Ectodermal cell (in vitro differentiated cells): ENCODE measurements at regions not wholly inside any gene's neighbourhood (a gene's known extent, or its start where the extent isn't known, plus 50 kb on each side); places are given as distances from the start of the nearest gene placed in this dataset.

ENCODE experiments used
- H3K27ac ChIP-seq: 2 replicates; pipeline ENCODE4 v1.7.0; 2013; ENCODE audit warnings: mild to moderate bottlenecking, low read depth, low read length; ENCODE audit not compliant: insufficient read depth, poor library complexity, severe bottlenecking
- H3K27me3 ChIP-seq: 2 replicates; pipeline ENCODE4 v1.7.0; 2013; ENCODE audit warnings: mild to moderate bottlenecking, low read length; ENCODE audit not compliant: insufficient read depth, control insufficient read depth, poor library complexity, severe bottlenecking
- H3K36me3 ChIP-seq: one replicate; pipeline ENCODE4 v1.7.0; 2013; ENCODE audit warnings: low read length; ENCODE audit not compliant: control insufficient read depth, insufficient read depth
- H3K4me1 ChIP-seq: one replicate; pipeline ENCODE4 v1.7.0; 2013; ENCODE audit warnings: low read length; ENCODE audit not compliant: control insufficient read depth, insufficient read depth
- H3K4me3 ChIP-seq: 2 replicates; pipeline ENCODE4 v1.7.0; 2013; ENCODE audit warnings: low read depth, low read length, control low read depth; ENCODE audit not compliant: insufficient read depth
- H3K9me3 ChIP-seq: 2 replicates; pipeline ENCODE4 v1.7.0; 2013; ENCODE audit warnings: mild to moderate bottlenecking, low read length, moderate library complexity; ENCODE audit not compliant: control insufficient read depth
- WGBS, 2 experiments: methylation state at CpG; one replicate each; pipeline ENCODE4 v1.1.7; 2013; ENCODE audit warnings: missing lambda C conversion rate in 2 of 2; 5-methylcytosine and 5-hydroxymethylcytosine counted together

DNA sequence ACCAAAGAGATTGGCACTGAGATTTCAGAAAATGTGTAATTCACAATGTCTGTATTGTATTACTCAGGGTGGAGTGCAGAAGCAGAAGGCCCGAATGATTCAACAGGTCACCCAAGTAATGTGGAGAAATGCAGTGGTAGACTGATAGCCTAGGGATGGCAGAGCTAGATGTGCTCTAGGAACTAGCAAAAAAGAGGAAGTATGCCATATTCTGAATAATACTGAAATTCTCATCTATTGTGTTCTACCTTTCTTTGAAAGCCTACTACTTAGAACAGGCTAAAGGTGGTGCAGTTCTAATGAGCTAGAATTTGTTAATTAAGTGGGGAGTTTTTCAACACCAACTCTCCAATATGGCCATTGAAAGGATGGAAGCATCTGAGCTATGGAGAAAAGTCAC is 1449.8 kb upstream of the MIR17HG start:
- H3K4me1 ChIP-seq: no peaks in the 10 kb centered on the region
- H3K4me3 ChIP-seq: no peak overlapping the region
- WGBS, 2 experiments: 86 to 93% methylated on average over 1 of the region's 1 CpG

DNA sequence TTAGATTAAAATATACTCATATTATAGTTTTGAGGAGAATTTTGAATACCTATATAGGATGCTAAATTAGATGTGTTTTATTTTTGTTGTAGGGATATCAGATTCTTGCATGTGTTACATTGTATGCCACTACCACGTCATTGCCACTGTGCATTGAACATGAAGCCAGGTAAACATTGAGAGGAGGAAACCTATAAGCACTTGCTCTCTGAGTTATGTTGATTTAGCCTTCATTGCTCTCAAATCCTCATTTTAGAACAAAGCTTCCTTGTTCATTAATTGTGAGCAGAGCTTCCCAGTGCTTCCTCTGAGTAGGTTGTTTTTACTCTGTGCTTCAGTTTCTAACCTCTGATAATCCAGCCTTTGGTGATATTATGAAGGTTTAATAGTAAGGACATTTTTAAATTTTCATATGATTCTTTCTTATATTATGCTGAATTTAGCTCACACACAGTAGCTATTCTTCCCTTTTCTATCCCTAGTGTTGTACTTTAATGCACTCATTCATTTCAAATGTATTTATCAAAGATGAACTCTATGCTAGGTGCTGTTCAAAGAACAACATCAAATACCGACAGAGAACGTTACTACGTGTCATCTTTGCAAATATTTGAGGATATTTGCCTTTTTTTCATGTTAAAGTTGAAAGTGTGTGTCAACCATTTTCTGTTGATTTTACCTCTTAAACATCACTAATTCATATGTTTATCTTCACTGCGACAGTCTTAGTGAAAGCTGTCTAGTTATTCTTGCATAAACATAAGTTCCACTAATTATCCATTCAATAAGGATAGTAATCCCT is 1448.0 kb upstream of the MIR17HG start:
- Histone ChIP-seq H3K4me3 (no peak overlapping the region), H3K4me1 (no peaks in the 10 kb centered on the region), H3K27me3 (no peaks in the 10 kb centered on the region), H3K9me3 (no peaks in the 10 kb centered on the region), H3K36me3 (no peaks in the 10 kb centered on the region), H3K27ac (no peak overlapping the region)
- 91 to 92% methylated on average over 5 of the region's 5 CpGs for WGBS, 2 experiments

More for the DNA sequence above, 1449.8 kb upstream of the MIR17HG start:
- no peaks in the 10 kb centered on the region for H3K27me3 ChIP-seq
- H3K36me3 ChIP-seq: no peaks in the 10 kb centered on the region
- no peak overlapping the region for H3K27ac ChIP-seq
- H3K9me3 ChIP-seq: no peaks in the 10 kb centered on the region

DNA sequence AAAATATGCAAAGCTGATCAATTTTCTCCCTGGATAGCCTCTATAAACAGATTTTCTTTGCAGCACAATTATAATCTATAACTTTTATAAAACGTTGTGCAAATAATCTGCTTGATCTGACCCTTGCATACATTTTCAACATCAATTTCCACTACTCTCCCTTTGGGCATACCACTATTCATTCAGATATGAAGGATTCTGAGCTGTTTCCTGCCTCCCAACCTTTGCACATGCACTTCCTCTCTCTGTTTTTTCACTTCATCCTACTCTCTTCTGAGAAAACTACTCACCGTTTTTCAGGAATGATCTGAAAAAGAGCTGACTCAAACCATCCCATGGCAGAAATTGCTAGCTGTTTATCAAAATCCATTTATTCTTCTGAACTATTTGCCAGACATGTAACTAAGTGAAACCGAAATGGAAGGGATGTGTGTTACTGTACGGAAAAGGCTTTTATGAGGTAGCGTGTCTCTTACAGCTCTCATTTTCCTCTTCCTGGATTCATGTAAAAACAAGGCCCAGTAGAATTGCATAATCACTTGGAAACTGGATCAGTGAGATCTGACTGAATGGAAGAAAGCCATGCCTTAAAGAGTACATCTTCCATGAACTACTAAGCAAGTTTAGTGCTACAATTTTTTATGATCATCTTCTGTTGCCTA is 1447.3 kb upstream of the MIR17HG start:
- no peaks in the 10 kb centered on the region for H3K36me3 ChIP-seq
- WGBS, 2 experiments: 97 to 99% methylated on average over 5 of the region's 5 CpGs

DNA sequence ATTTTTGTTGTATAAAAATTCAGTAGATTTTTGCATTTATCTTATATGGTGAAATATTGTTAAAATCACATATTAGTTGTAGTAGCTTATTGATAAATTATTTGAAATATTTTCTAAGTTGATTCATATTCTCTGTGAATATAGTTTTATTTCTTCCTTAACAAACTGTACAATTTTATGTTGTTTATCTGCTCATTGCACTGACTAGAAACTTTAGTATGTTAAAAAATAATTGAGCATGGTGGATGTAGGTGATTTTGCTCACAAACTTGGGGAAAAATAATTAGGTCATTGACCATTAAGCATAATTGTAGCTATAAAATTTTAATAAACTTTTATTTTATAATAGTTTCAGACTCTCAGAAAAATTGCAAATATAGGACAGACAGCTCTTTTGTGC is 1445.3 kb upstream of the MIR17HG start:
- H3K4me3 ChIP-seq: no peak overlapping the region
- H3K27me3 ChIP-seq: no peaks in the 10 kb centered on the region
- H3K4me1 ChIP-seq: no peaks in the 10 kb centered on the region
- no peak overlapping the region for H3K27ac ChIP-seq
- H3K9me3 ChIP-seq: no peaks in the 10 kb centered on the region
- no peaks in the 10 kb centered on the region for H3K36me3 ChIP-seq

More for the DNA sequence above, 1447.3 kb upstream of the MIR17HG start:
- H3K4me3 ChIP-seq: no peak overlapping the region
- H3K4me1 ChIP-seq: no peaks in the 10 kb centered on the region
- H3K9me3 ChIP-seq: no peaks in the 10 kb centered on the region
- H3K27ac ChIP-seq: no peak overlapping the region
- H3K27me3 ChIP-seq: no peaks in the 10 kb centered on the region

DNA sequence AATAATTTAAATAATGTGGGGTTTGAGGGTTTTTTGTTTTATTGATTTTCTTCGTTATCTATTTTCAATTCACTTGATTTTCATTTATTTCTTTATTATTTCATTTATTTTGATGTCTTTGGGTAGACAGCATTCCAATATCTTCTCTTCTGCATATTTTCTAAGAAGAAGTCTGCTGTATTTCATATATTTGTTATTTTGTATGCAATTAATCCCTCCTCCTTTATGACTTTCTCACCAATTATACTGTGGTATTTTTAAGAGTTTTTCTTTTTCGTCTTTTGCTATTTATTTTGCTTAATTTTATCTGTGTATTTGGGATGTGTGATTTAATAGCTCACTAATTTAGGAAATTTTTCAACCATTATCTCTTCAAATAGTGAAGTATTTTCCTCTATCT is 1444.4 kb upstream of the MIR17HG start:
- H3K27me3 ChIP-seq: no peaks in the 10 kb centered on the region
- H3K4me1 ChIP-seq: no peaks in the 10 kb centered on the region
- H3K4me3 ChIP-seq: no peak overlapping the region
- WGBS, 2 experiments: no CpG with 5 or more reads among the region's 2 CpGs
- no peaks in the 10 kb centered on the region for H3K9me3 ChIP-seq
- no peak overlapping the region for H3K27ac ChIP-seq
- no peaks in the 10 kb centered on the region for H3K36me3 ChIP-seq

DNA sequence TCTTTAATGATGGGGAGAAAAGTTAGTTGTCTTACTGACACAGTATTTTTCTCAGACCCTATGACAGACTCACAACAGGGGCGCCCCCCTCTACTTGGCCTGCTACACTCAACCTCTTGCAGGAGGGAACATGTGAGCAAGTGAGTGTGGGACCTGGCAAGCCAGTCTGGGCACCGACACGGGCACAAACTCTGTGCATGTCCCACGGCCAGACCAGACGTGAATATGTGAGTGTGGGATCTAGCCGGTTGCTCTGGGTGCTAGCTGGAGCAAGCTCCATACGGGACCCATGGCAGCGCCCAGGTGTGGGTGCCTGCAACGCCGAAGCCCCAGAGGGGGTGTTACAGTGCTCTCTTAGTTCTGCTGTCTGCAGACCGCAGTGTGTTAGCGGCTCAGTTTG is 1437.3 kb upstream of the MIR17HG start:
- Histone ChIP-seq H3K9me3 (no peaks in the 10 kb centered on the region), H3K27me3 (no peaks in the 10 kb centered on the region), H3K36me3 (no peaks in the 10 kb centered on the region), H3K4me1 (no peaks in the 10 kb centered on the region), H3K27ac (no peak overlapping the region), H3K4me3 (no peak overlapping the region)
- 88% methylated on average over 12 of the region's 12 CpGs for WGBS, 2 experiments

DNA sequence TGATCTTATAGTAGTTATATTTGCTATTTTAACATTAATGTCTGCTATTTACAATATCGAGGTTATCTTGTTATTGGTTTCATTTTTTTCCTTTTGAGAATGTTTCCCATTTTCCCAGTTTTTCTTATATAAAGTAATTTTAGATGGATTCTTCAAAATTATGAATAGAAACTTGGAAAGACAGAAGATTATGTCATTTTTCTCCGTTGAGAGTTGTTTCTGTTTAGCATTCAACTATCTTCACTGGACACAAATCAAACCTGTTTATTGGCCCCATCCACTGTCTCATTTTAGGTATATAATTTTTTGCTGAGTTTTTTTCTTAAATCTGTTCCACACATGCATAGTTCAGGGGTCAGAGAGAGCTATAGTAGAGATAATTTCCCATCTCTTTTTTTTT is 1430.9 kb upstream of the MIR17HG start:
- WGBS, 2 experiments: 92% methylated on average over 1 of the region's 2 CpGs; no CpG with 5 or more reads in 1 of the 2 experiments
- no peaks in the 10 kb centered on the region for H3K36me3 ChIP-seq
- no peaks in the 10 kb centered on the region for H3K27me3 ChIP-seq
- no peaks in the 10 kb centered on the region for H3K9me3 ChIP-seq
- no peaks in the 10 kb centered on the region for H3K4me1 ChIP-seq
- no peak overlapping the region for H3K27ac ChIP-seq
- no peak overlapping the region for H3K4me3 ChIP-seq

DNA sequence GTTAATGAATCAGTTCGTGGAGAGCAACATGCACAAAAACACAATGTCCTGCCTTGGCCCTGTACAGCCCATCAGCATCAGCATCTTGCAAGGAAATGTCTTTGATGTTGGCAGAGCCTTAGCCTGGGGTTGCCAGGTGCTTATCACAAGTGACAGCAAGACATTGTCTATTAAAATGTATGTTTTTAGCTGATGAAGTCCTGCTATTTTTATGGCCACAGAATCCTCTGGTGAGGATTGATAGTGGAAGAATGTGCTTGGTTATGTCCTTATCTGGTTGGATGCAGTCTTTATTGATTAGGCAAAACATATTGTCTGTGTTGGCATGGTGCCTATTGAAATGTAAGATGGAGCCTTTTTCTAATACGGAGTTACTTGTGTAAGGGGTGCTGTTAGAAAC is 1427.0 kb upstream of the MIR17HG start:
- no peak overlapping the region for H3K27ac ChIP-seq
- WGBS, 2 experiments: 88 to 93% methylated on average over 2 of the region's 2 CpGs
- no peaks in the 10 kb centered on the region for H3K4me1 ChIP-seq

DNA sequence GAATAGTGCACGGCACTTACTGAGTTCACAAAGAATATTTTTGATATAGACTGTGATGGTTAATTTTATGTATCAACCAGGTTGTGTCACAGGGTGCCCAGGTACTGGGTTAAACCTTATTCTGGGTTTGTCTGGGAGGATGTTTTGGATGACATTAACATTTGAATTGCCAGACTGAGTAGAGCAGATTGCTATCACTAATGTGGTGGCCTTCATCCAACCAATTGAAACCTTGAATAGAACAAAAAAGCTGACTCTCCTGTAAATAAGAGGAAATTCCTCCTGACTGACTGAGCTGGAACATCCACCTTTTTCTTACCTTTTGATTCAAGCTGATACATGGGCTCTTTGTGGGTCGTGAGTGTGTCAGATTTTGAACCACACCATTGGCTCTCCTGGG is 1424.4 kb upstream of the MIR17HG start:
- H3K4me3 ChIP-seq: no peak overlapping the region
- H3K4me1 ChIP-seq: no peaks in the 10 kb centered on the region
- 86% methylated on average over 2 of the region's 2 CpGs for WGBS, 2 experiments
- no peaks in the 10 kb centered on the region for H3K27me3 ChIP-seq
- H3K27ac ChIP-seq: no peak overlapping the region
- H3K36me3 ChIP-seq: no peaks in the 10 kb centered on the region
- no peaks in the 10 kb centered on the region for H3K9me3 ChIP-seq

More for the DNA sequence above, 1427.0 kb upstream of the MIR17HG start:
- H3K4me3 ChIP-seq: no peak overlapping the region
- H3K36me3 ChIP-seq: no peaks in the 10 kb centered on the region
- no peaks in the 10 kb centered on the region for H3K9me3 ChIP-seq
- H3K27me3 ChIP-seq: no peaks in the 10 kb centered on the region

DNA sequence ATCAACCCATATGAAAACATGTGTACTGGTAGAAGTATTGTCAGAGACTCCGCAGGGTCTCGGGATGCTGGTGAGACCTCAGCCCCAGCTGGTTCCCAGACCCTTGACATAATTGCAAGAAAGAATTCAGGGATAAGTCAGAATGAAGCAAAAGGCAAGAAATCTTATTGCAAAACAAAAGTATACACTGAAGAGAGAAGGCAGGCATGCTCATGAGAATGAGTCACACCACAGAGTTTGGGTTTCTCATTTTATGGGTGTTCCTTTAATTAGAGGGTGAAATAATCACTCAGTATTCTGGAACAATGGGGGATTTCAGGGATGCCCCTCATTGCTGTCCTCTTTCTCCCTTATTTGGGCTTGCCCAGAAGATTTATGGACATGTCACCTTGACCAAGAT is 1423.8 kb upstream of the MIR17HG start:
- H3K27ac ChIP-seq: no peak overlapping the region
- no peaks in the 10 kb centered on the region for H3K27me3 ChIP-seq
- WGBS, 2 experiments: 92 to 95% methylated on average over 2 of the region's 2 CpGs
- no peaks in the 10 kb centered on the region for H3K4me1 ChIP-seq
- H3K9me3 ChIP-seq: no peaks in the 10 kb centered on the region
- H3K36me3 ChIP-seq: no peaks in the 10 kb centered on the region
- no peak overlapping the region for H3K4me3 ChIP-seq
